NCI-H187 (cell line): ENCODE measurements at regions not wholly inside any gene's neighbourhood (a gene's known extent, or its start where the extent isn't known, plus 50 kb on each side); places are given as distances from the start of the nearest gene placed in this dataset.
"Not testable (repeated sequence)": the region's sequence is repeated elsewhere in the genome, so short reads cannot be mapped to it uniquely, and the experiment has no call there.

ENCODE experiments used
- DNase-seq, 2 experiments: peaks; one replicate each; lab custom pipeline; 2025; lab: John Stamatoyannopoulos, UW

- DNase-seq: no peak
Observed at GRCh38 chr2:219832904-219833303, 205.5 kb downstream of the SLC4A3 start.

GRCh38 chr2:219835493-219835892 lies 208.1 kb downstream of the SLC4A3 start:
- no peak for DNase-seq

GRCh38 chr2:219836647-219837177 lies 209.3 kb downstream of the SLC4A3 start:
- no peak for DNase-seq

GRCh38 chr2:219844401-219845091 lies 217.1 kb downstream of the SLC4A3 start:
- DNase-seq: no peak

- no peak for DNase-seq
Observed at GRCh38 chr2:219848882-219849281, 221.5 kb downstream of the SLC4A3 start.

- no peak for DNase-seq
Observed at GRCh38 chr2:219851169-219851568, 223.7 kb downstream of the SLC4A3 start.

GRCh38 chr2:219851801-219852481 lies 224.5 kb downstream of the SLC4A3 start:
- no peak for DNase-seq

GRCh38 chr2:219852626-219853025 lies 225.2 kb downstream of the SLC4A3 start:
- no peak for DNase-seq

GRCh38 chr2:219856602-219857001 lies 229.2 kb downstream of the SLC4A3 start:
- no peak for DNase-seq

- DNase-seq: no peak
Observed at GRCh38 chr2:219857751-219858150, 230.3 kb downstream of the SLC4A3 start.

- no peak for DNase-seq
Observed at GRCh38 chr2:219861307-219861706, 233.9 kb downstream of the SLC4A3 start.

- DNase-seq: no peak
Observed at GRCh38 chr2:219864154-219864553, 236.7 kb downstream of the SLC4A3 start.

- DNase-seq: no peak
Observed at GRCh38 chr2:219868635-219869034, 241.2 kb downstream of the SLC4A3 start.

- no peak for DNase-seq
Observed at GRCh38 chr2:219870041-219870440, 242.6 kb downstream of the SLC4A3 start.

GRCh38 chr2:219871351-219871750 lies 243.9 kb downstream of the SLC4A3 start:
- no peak for DNase-seq

GRCh38 chr2:219875036-219875435 lies 247.6 kb downstream of the SLC4A3 start:
- no peak for DNase-seq

- DNase-seq: not testable (repeated sequence)
Observed at GRCh38 chr2:219875986-219876385, 248.6 kb downstream of the SLC4A3 start.

- DNase-seq: no peak
Observed at GRCh38 chr2:219876931-219877330, 249.5 kb downstream of the SLC4A3 start.

- DNase-seq: no peak
Observed at GRCh38 chr2:219877728-219878127, 250.3 kb downstream of the SLC4A3 start.

GRCh38 chr2:219878516-219878915 lies 251.1 kb downstream of the SLC4A3 start:
- DNase-seq: no peak

GRCh38 chr2:219881851-219882250 lies 254.4 kb downstream of the SLC4A3 start:
- DNase-seq: no peak

GRCh38 chr2:219886615-219887014 lies 259.2 kb downstream of the SLC4A3 start:
- DNase-seq: no peak

GRCh38 chr2:219887870-219888269 lies 260.4 kb downstream of the SLC4A3 start:
- no peak for DNase-seq
